ENCODE measurements at regions not wholly inside any gene's neighbourhood (a gene's known extent, or its start where the extent isn't known, plus 50 kb on each side); places are given as distances from the start of the nearest gene placed in this dataset.

- Mint-ChIP-seq H3K36me3 (ENCODE audit: low read depth) (peaks cover 1% of the 10 kb centered on the region), H3K4me1 (peaks cover 2% of the 10 kb centered on the region), H3K9me3 (peaks cover 20% of the 10 kb centered on the region), H3K27me3 (ENCODE audit: insufficient read depth) (no peaks in the 10 kb centered on the region), H3K4me3 (no peak overlapping the region), H3K27ac (no peak overlapping the region)
- Histone ChIP-seq H3K9me3 (ENCODE audit: control insufficient read depth, low read length) (peaks cover 8% of the 10 kb centered on the region), H3K36me3 (ENCODE audit: control insufficient read depth, insufficient read depth, low read length) (no peaks in the 10 kb centered on the region), H3K4me3 (ENCODE audit: low read length) (no peak overlapping the region), H3K9ac (ENCODE audit: extremely low read depth, low read length, poor library complexity, severe bottlenecking) (no peak overlapping the region), H3K27ac (ENCODE audit: low read depth, low read length) (no peak overlapping the region), H3K4me1 (ENCODE audit: control insufficient read depth, insufficient read depth, low read length) (no peaks in the 10 kb centered on the region), H3K27me3 (ENCODE audit: control insufficient read depth, insufficient read depth, low read length, poor library complexity, severe bottlenecking) (no peaks in the 10 kb centered on the region)
- TF ChIP-seq CTCF (conservative IDR thresholded peaks at IDR 0.05): no peak
- DNase-seq: no peak
- 70 to 78% methylated on average over 1 to 2 of the region's 3 CpGs for WGBS, 2 experiments (ENCODE audit: insufficient coverage in 1 of 2, insufficient read length in 1 of 2)
Measured at GRCh38 chr4:13268703-13269102, 215.4 kb downstream of the RAB28 start.

DNA sequence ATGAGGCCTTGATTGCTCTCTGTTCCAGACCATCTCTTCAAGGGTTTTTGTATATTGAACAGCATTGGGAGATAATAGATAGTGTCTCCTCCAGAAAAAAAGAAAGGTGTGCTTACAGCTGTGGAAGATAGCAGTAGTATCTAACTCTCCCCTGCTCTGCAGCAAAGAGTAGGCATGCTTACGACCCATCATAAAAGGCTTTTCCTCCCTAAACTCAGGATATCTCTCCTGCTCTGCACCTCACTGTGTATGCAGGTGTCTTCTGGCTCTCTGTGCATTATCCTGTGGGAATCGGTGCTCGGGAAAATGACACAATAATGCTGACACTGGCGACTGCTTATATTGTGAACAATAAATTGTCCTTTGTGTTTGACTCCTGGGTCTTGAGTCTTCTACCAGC is 216.0 kb downstream of the RAB28 start:
- H3K9ac ChIP-seq (ENCODE audit: extremely low read depth, low read length, poor library complexity, severe bottlenecking): no peak overlapping the region
- no peaks in the 10 kb centered on the region for H3K27me3 ChIP-seq (ENCODE audit: control insufficient read depth, insufficient read depth, low read length, poor library complexity, severe bottlenecking)
- Mint-ChIP-seq H3K4me3 (no peak overlapping the region), H3K27me3 (ENCODE audit: insufficient read depth) (no peaks in the 10 kb centered on the region), H3K9me3 (peaks cover 16% of the 10 kb centered on the region), H3K36me3 (ENCODE audit: low read depth) (no peaks in the 10 kb centered on the region), H3K27ac (no peak overlapping the region), H3K4me1 (peaks cover 2% of the 10 kb centered on the region)
- no peak for TF ChIP-seq CTCF (conservative IDR thresholded peaks at IDR 0.05)
- H3K4me1 ChIP-seq (ENCODE audit: control insufficient read depth, insufficient read depth, low read length): no peaks in the 10 kb centered on the region
- no peak overlapping the region for H3K4me3 ChIP-seq (ENCODE audit: low read length)
- 85 to 90% methylated on average over 4 of the region's 4 CpGs for WGBS, 2 experiments (ENCODE audit: insufficient coverage in 1 of 2, insufficient read length in 1 of 2)
- no peaks in the 10 kb centered on the region for H3K36me3 ChIP-seq (ENCODE audit: control insufficient read depth, insufficient read depth, low read length)
- peaks cover 2% of the 10 kb centered on the region for H3K9me3 ChIP-seq (ENCODE audit: control insufficient read depth, low read length)
- no peak for DNase-seq
- H3K27ac ChIP-seq (ENCODE audit: low read depth, low read length): no peak overlapping the region

DNA sequence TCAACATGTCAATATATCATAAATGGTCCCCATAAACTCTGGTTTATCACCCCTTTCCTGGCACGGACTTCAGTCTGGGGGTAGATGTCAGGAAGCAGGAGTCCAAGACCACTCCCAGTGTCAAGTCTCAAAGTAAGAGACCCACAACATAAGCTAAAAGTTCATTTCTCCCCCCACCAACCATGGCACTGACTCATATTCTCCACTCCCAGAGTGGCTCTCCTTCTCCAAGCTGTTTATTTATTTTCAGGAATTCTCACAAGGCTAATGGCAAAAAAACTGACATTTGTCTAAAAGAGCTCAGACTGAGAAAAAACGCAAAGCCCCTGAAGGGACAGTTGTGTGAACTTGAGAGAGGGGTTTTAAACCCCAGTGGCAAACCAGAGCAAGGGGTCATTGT is 217.0 kb downstream of the RAB28 start:
- DNase-seq: no peak
- no peak overlapping the region for H3K27ac ChIP-seq (ENCODE audit: low read depth, low read length)
- Mint-ChIP-seq H3K4me3 (no peak overlapping the region), H3K36me3 (ENCODE audit: low read depth) (no peaks in the 10 kb centered on the region), H3K27me3 (ENCODE audit: insufficient read depth) (no peaks in the 10 kb centered on the region), H3K4me1 (peaks cover 4% of the 10 kb centered on the region), H3K9me3 (peaks cover 7% of the 10 kb centered on the region), H3K27ac (no peak overlapping the region)
- no peak overlapping the region for H3K9ac ChIP-seq (ENCODE audit: extremely low read depth, low read length, poor library complexity, severe bottlenecking)
- 90% methylated on average over 2 of the region's 2 CpGs; no CpG with 5 or more reads in 1 of the 2 experiments for WGBS, 2 experiments (ENCODE audit: insufficient coverage in 1 of 2, insufficient read length in 1 of 2)
- no peak overlapping the region for H3K4me3 ChIP-seq (ENCODE audit: low read length)
- H3K9me3 ChIP-seq (ENCODE audit: control insufficient read depth, low read length): no peaks in the 10 kb centered on the region
- no peaks in the 10 kb centered on the region for H3K4me1 ChIP-seq (ENCODE audit: control insufficient read depth, insufficient read depth, low read length)
- no peaks in the 10 kb centered on the region for H3K36me3 ChIP-seq (ENCODE audit: control insufficient read depth, insufficient read depth, low read length)
- TF ChIP-seq CTCF (conservative IDR thresholded peaks at IDR 0.05): no peak
- no peaks in the 10 kb centered on the region for H3K27me3 ChIP-seq (ENCODE audit: control insufficient read depth, insufficient read depth, low read length, poor library complexity, severe bottlenecking)
